ENCODE measurements at regions not wholly inside any gene's neighbourhood (a gene's known extent, or its start where the extent isn't known, plus 50 kb on each side); places are given as distances from the start of the nearest gene placed in this dataset.

GRCh38 chr4:116726523-116726922 is 358.9 kb downstream of the TRAM1L1 start:
- TF ChIP-seq EZH2 (IDR thresholded peaks at IDR 0.05; ENCODE audit: borderline replicate concordance) (no peak), EZH2phosphoT487 (IDR thresholded peaks at IDR 0.05; ENCODE audit: low read depth, severe bottlenecking, unreplicated experiment) (no peak)
- TF ChIP-seq, protein P1, sequence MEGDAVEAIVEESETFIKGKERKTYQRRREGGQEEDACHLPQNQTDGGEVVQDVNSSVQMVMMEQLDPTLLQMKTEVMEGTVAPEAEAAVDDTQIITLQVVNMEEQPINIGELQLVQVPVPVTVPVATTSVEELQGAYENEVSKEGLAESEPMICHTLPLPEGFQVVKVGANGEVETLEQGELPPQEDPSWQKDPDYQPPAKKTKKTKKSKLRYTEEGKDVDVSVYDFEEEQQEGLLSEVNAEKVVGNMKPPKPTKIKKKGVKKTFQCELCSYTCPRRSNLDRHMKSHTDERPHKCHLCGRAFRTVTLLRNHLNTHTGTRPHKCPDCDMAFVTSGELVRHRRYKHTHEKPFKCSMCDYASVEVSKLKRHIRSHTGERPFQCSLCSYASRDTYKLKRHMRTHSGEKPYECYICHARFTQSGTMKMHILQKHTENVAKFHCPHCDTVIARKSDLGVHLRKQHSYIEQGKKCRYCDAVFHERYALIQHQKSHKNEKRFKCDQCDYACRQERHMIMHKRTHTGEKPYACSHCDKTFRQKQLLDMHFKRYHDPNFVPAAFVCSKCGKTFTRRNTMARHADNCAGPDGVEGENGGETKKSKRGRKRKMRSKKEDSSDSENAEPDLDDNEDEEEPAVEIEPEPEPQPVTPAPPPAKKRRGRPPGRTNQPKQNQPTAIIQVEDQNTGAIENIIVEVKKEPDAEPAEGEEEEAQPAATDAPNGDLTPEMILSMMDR (IDR thresholded peaks at IDR 0.05; ENCODE audit: poor library complexity): no peak
- Histone ChIP-seq H3K4me3 (no peak overlapping the region), H3K4me2 (no peak overlapping the region), H3K4me1 (ENCODE audit: insufficient read depth) (no peaks in the 10 kb centered on the region), H2AFZ (no peak overlapping the region), H3K9me3 (ENCODE audit: low read depth) (no peaks in the 10 kb centered on the region), H4K20me1 (ENCODE audit: insufficient read depth, poor library complexity, severe bottlenecking) (no peaks in the 10 kb centered on the region), H3K36me3 (replicated peaks; ENCODE audit: insufficient read depth, low read depth) (no peaks in the 10 kb centered on the region), H3K27ac (no peak overlapping the region), H3K79me2 (no peaks in the 10 kb centered on the region), H3K27me3 (no peaks in the 10 kb centered on the region), H3K9me2 (replicated peaks; ENCODE audit: insufficient read depth) (no peaks in the 10 kb centered on the region)
- no peak for DNase-seq (ENCODE audit: low spot score)

- H3K36me3 ChIP-seq (replicated peaks; ENCODE audit: insufficient read depth, low read depth): no peaks in the 10 kb centered on the region
- H2AFZ ChIP-seq: no peak overlapping the region
- no peaks in the 10 kb centered on the region for H3K4me1 ChIP-seq (ENCODE audit: insufficient read depth)
- no peak overlapping the region for H3K4me2 ChIP-seq
- H3K9me3 ChIP-seq (ENCODE audit: low read depth): no peaks in the 10 kb centered on the region
- no peaks in the 10 kb centered on the region for H4K20me1 ChIP-seq (ENCODE audit: insufficient read depth, poor library complexity, severe bottlenecking)
- H3K4me3 ChIP-seq: no peak overlapping the region
- no peak for DNase-seq (ENCODE audit: low spot score)
- no peaks in the 10 kb centered on the region for H3K79me2 ChIP-seq
- H3K27ac ChIP-seq: no peak overlapping the region
- WGBS (ENCODE audit: low lambda C conversion rate, missing lambda C conversion rate): 97% methylated on average over 3 of the region's 3 CpGs
- TF ChIP-seq EZH2phosphoT487 (IDR thresholded peaks at IDR 0.05; ENCODE audit: low read depth, severe bottlenecking, unreplicated experiment) (no peak), EZH2 (IDR thresholded peaks at IDR 0.05; ENCODE audit: borderline replicate concordance) (no peak)
- TF ChIP-seq, protein P1 (IDR thresholded peaks at IDR 0.05; ENCODE audit: poor library complexity): no peak
- no peaks in the 10 kb centered on the region for H3K9me2 ChIP-seq (replicated peaks; ENCODE audit: insufficient read depth)
- no peaks in the 10 kb centered on the region for H3K27me3 ChIP-seq
Observed at GRCh38 chr4:116724249-116724648, 361.1 kb downstream of the TRAM1L1 start.

GRCh38 chr4:116705466-116705865 is 379.9 kb downstream of the TRAM1L1 start:
- H3K27ac ChIP-seq: no peak overlapping the region
- no peaks in the 10 kb centered on the region for H3K9me2 ChIP-seq (replicated peaks; ENCODE audit: insufficient read depth)
- no peak overlapping the region for H3K4me3 ChIP-seq
- no peaks in the 10 kb centered on the region for H4K20me1 ChIP-seq (ENCODE audit: insufficient read depth, poor library complexity, severe bottlenecking)
- H3K27me3 ChIP-seq: no peaks in the 10 kb centered on the region
- H3K4me2 ChIP-seq: no peak overlapping the region
- WGBS (ENCODE audit: low lambda C conversion rate, missing lambda C conversion rate): 96% methylated on average over 32 of the region's 32 CpGs
- H3K79me2 ChIP-seq: no peaks in the 10 kb centered on the region
- no peaks in the 10 kb centered on the region for H3K9me3 ChIP-seq (ENCODE audit: low read depth)
- no peaks in the 10 kb centered on the region for H3K36me3 ChIP-seq (replicated peaks; ENCODE audit: insufficient read depth, low read depth)
- H2AFZ ChIP-seq: no peak overlapping the region
- H3K4me1 ChIP-seq (ENCODE audit: insufficient read depth): no peaks in the 10 kb centered on the region
- DNase-seq (ENCODE audit: low spot score): no peak
- TF ChIP-seq EZH2 (IDR thresholded peaks at IDR 0.05; ENCODE audit: borderline replicate concordance) (no peak), EZH2phosphoT487 (IDR thresholded peaks at IDR 0.05; ENCODE audit: low read depth, severe bottlenecking, unreplicated experiment) (no peak)
- TF ChIP-seq, protein P1 (IDR thresholded peaks at IDR 0.05; ENCODE audit: poor library complexity): no peak

GRCh38 chr4:116702949-116703348 is 382.4 kb downstream of the TRAM1L1 start:
- Histone ChIP-seq H3K27me3 (no peaks in the 10 kb centered on the region), H3K79me2 (no peaks in the 10 kb centered on the region)
- WGBS (ENCODE audit: low lambda C conversion rate, missing lambda C conversion rate): 62% methylated on average over 4 of the region's 4 CpGs

More at GRCh38 chr4:116702949-116703348, 382.4 kb downstream of the TRAM1L1 start:
- H4K20me1 ChIP-seq (ENCODE audit: insufficient read depth, poor library complexity, severe bottlenecking): no peaks in the 10 kb centered on the region
- H3K36me3 ChIP-seq (replicated peaks; ENCODE audit: insufficient read depth, low read depth): no peaks in the 10 kb centered on the region
- no peak overlapping the region for H3K4me2 ChIP-seq
- H3K4me1 ChIP-seq (ENCODE audit: insufficient read depth): no peaks in the 10 kb centered on the region
- no peak overlapping the region for H3K27ac ChIP-seq
- H2AFZ ChIP-seq: no peak overlapping the region
- H3K9me3 ChIP-seq (ENCODE audit: low read depth): no peaks in the 10 kb centered on the region
- H3K4me3 ChIP-seq: no peak overlapping the region
- no peak for DNase-seq (ENCODE audit: low spot score)
- TF ChIP-seq EZH2 (IDR thresholded peaks at IDR 0.05; ENCODE audit: borderline replicate concordance) (no peak), EZH2phosphoT487 (IDR thresholded peaks at IDR 0.05; ENCODE audit: low read depth, severe bottlenecking, unreplicated experiment) (no peak)
- TF ChIP-seq, protein P1 (IDR thresholded peaks at IDR 0.05; ENCODE audit: poor library complexity): no peak
- no peaks in the 10 kb centered on the region for H3K9me2 ChIP-seq (replicated peaks; ENCODE audit: insufficient read depth)

Data from hepatocyte (in vitro differentiated cells).